ENCODE measurements at regions not wholly inside any gene's neighbourhood (a gene's known extent, or its start where the extent isn't known, plus 50 kb on each side); places are given as distances from the start of the nearest gene placed in this dataset.

GRCh38 chr5:125708583-125708982 lies 714.6 kb upstream of the GRAMD2B start:
- TF ChIP-seq, protein P1, sequence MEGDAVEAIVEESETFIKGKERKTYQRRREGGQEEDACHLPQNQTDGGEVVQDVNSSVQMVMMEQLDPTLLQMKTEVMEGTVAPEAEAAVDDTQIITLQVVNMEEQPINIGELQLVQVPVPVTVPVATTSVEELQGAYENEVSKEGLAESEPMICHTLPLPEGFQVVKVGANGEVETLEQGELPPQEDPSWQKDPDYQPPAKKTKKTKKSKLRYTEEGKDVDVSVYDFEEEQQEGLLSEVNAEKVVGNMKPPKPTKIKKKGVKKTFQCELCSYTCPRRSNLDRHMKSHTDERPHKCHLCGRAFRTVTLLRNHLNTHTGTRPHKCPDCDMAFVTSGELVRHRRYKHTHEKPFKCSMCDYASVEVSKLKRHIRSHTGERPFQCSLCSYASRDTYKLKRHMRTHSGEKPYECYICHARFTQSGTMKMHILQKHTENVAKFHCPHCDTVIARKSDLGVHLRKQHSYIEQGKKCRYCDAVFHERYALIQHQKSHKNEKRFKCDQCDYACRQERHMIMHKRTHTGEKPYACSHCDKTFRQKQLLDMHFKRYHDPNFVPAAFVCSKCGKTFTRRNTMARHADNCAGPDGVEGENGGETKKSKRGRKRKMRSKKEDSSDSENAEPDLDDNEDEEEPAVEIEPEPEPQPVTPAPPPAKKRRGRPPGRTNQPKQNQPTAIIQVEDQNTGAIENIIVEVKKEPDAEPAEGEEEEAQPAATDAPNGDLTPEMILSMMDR (conservative IDR thresholded peaks at IDR 0.05; ENCODE audit: low read depth, low read length): no peak
- TF ChIP-seq EZH2 (IDR thresholded peaks at IDR 0.05; ENCODE audit: low read length, unreplicated experiment) (no peak), EZH2phosphoT487 (IDR thresholded peaks at IDR 0.05; ENCODE audit: borderline replicate concordance, low read length) (no peak)
